ENCODE measurements at regions not wholly inside any gene's neighbourhood (a gene's known extent, or its start where the extent isn't known, plus 50 kb on each side); places are given as distances from the start of the nearest gene placed in this dataset.

DNA sequence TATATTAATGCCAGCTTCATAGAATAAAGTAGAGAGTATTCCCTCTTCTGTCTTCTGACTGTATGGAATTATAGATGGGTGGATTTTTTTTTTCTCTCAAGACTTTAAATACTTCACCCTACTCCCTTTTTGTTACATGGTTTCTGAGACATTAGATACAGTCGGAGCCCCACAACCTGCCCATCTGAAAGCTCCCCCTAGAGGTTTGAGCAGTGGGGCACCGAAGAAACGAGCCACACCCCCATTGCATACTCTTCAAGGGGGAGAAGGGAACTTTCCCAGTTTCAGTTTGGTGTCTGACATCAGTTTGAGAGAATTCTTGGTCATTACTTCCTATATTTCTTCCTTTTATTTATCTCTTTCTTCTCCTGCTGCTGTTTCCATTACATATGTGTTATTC is 437.6 kb upstream of the AGA start:
- Histone ChIP-seq H3K9ac (ENCODE audit: insufficient read length, low read depth) (no peak overlapping the region), H3K9me3 (ENCODE audit: insufficient read depth, low read length) (no peaks in the 10 kb centered on the region), H3K4me3 (ENCODE audit: insufficient read length, low read depth) (no peak overlapping the region), H3K4me1 (ENCODE audit: insufficient read depth, insufficient read length) (no peaks in the 10 kb centered on the region), H3K27me3 (ENCODE audit: insufficient read depth, insufficient read length) (no peaks in the 10 kb centered on the region), H3K36me3 (ENCODE audit: insufficient read depth, insufficient read length, low read length) (no peaks in the 10 kb centered on the region)
- DNase-seq (ENCODE audit: low read depth, low spot score), result peak; percentile 5
- TF ChIP-seq YY1 (IDR thresholded peaks at IDR 0.05; ENCODE audit: insufficient read depth, insufficient read length), result no peak
- no peak for TF ChIP-seq ZNF274 (IDR thresholded peaks at IDR 0.05; ENCODE audit: low read depth, low read length)
- TF ChIP-seq SUZ12 (IDR thresholded peaks at IDR 0.05; ENCODE audit: extremely low read depth, insufficient read depth, insufficient read length), result no peak

DNA sequence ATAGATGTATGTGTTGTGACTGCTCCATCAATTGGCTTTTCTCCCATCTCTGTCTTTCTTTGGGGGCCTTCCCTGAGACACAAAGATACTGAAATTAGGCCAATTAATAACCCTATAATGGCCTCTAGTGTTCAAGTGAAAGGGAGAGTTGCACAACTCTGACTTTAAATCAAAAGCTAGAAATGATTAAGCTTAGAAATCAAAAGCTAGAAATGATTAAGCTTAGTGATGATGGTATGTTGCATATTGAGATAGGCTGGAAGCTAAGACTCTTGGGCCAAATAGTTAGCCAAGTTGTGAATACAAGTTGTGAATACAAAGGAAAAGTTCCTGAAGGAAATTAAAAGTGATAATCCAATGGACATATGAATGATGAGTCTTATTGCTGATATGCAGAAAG is 452.9 kb upstream of the AGA start:
- no peak overlapping the region for H3K9ac ChIP-seq (ENCODE audit: insufficient read length, low read depth)

DNA sequence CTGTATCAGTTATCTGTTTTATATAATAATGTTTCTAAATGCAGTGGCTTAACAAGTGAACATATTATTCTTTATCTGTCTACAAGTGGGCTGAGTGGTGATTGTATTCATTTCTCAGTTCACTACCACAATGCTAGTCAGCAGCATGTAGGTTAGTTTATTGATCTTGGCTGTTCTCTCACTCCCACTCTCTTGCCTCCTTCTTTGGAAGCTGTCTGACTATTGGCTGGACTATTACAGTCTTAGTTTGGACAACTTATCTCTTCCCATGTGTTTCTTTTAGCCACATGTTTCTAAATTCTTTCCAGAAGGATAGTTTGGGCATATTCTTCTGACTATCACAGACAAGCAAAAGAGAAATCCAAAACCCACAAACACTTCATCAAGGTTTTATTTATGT is 459.5 kb upstream of the AGA start:
- DNase-seq (ENCODE audit: low read depth, low spot score), result no peak
- Histone ChIP-seq H3K9ac (ENCODE audit: insufficient read length, low read depth) (no peak overlapping the region), H3K4me1 (ENCODE audit: insufficient read depth, insufficient read length) (no peaks in the 10 kb centered on the region), H3K4me3 (ENCODE audit: insufficient read length, low read depth) (no peak overlapping the region), H3K9me3 (ENCODE audit: insufficient read depth, low read length) (no peaks in the 10 kb centered on the region), H3K36me3 (ENCODE audit: insufficient read depth, insufficient read length, low read length) (no peaks in the 10 kb centered on the region), H3K27me3 (ENCODE audit: insufficient read depth, insufficient read length) (no peaks in the 10 kb centered on the region)
- TF ChIP-seq ZNF274 (IDR thresholded peaks at IDR 0.05; ENCODE audit: low read depth, low read length), result no peak
- no peak for TF ChIP-seq YY1 (IDR thresholded peaks at IDR 0.05; ENCODE audit: insufficient read depth, insufficient read length)
- no peak for TF ChIP-seq SUZ12 (IDR thresholded peaks at IDR 0.05; ENCODE audit: extremely low read depth, insufficient read depth, insufficient read length)

More for the DNA sequence above, 452.9 kb upstream of the AGA start:
- TF ChIP-seq SUZ12 (IDR thresholded peaks at IDR 0.05; ENCODE audit: extremely low read depth, insufficient read depth, insufficient read length) (no peak), YY1 (IDR thresholded peaks at IDR 0.05; ENCODE audit: insufficient read depth, insufficient read length) (no peak), ZNF274 (IDR thresholded peaks at IDR 0.05; ENCODE audit: low read depth, low read length) (no peak)
- DNase-seq (ENCODE audit: low read depth, low spot score), result no peak
- no peaks in the 10 kb centered on the region for H3K9me3 ChIP-seq (ENCODE audit: insufficient read depth, low read length)
- H3K4me1 ChIP-seq (ENCODE audit: insufficient read depth, insufficient read length), result no peaks in the 10 kb centered on the region
- no peaks in the 10 kb centered on the region for H3K36me3 ChIP-seq (ENCODE audit: insufficient read depth, insufficient read length, low read length)
- H3K27me3 ChIP-seq (ENCODE audit: insufficient read depth, insufficient read length), result no peaks in the 10 kb centered on the region
- H3K4me3 ChIP-seq (ENCODE audit: insufficient read length, low read depth), result no peak overlapping the region

DNA sequence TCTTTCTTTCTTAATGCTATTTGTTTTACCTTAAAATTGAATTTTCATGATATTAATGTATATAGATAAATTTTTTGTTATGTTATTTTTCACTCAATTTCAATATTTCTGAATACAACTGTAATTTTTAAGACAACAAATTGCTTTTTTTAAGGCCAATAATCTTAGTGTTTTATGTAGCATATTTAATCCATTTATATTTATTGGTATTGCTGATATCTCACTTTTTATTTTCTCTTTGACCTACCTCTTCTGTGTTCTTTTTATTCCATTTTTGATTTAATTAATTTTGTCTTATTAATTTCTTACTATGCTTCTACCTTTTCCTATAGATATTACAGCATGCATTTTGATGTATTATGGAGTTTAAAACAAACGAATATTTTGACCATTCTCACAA is 460.1 kb upstream of the AGA start:
- no peak for DNase-seq (ENCODE audit: low read depth, low spot score)
- H3K9ac ChIP-seq (ENCODE audit: insufficient read length, low read depth), result no peak overlapping the region
- no peak overlapping the region for H3K4me3 ChIP-seq (ENCODE audit: insufficient read length, low read depth)
- no peaks in the 10 kb centered on the region for H3K36me3 ChIP-seq (ENCODE audit: insufficient read depth, insufficient read length, low read length)
- no peaks in the 10 kb centered on the region for H3K4me1 ChIP-seq (ENCODE audit: insufficient read depth, insufficient read length)
- TF ChIP-seq ZNF274 (IDR thresholded peaks at IDR 0.05; ENCODE audit: low read depth, low read length), result no peak
- no peak for TF ChIP-seq YY1 (IDR thresholded peaks at IDR 0.05; ENCODE audit: insufficient read depth, insufficient read length)
- no peak for TF ChIP-seq SUZ12 (IDR thresholded peaks at IDR 0.05; ENCODE audit: extremely low read depth, insufficient read depth, insufficient read length)
- no peaks in the 10 kb centered on the region for H3K9me3 ChIP-seq (ENCODE audit: insufficient read depth, low read length)
- no peaks in the 10 kb centered on the region for H3K27me3 ChIP-seq (ENCODE audit: insufficient read depth, insufficient read length)

DNA sequence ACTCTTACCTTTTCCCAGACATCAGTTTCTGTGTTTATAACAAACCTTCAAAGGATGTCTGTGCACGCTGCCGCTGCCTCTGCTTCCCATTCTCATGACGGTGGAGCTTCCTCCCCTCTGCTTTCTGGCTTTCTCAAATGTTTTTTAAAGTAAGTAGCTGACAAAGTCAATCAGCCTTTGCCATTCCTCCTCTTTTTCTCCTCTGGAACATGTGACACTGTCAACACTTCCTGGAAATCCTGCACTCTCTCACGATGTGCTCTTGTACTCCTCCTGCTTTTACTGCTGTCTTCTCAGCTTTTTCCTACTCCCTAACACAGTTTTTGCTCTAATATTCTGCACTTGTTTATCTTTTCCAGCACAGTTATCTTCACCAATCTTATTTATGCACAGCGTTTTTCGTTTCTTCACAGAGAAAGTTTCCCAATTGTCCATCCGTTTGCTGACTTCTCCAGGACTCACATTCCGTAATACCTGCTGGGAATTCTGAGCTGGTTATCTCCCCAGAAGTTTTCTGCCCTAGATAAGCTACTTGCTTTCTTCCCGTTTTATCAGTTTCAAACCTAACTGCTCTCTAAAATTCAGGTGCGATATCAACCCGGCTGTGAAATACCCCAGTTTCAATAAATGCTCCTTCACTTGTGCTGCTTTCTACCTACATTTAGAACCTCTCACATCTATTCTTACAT is 465.6 kb upstream of the AGA start:
- Histone ChIP-seq H3K27me3 (ENCODE audit: insufficient read depth, insufficient read length) (no peaks in the 10 kb centered on the region), H3K9ac (ENCODE audit: insufficient read length, low read depth) (no peak overlapping the region), H3K9me3 (ENCODE audit: insufficient read depth, low read length) (no peaks in the 10 kb centered on the region), H3K4me1 (ENCODE audit: insufficient read depth, insufficient read length) (no peaks in the 10 kb centered on the region), H3K36me3 (ENCODE audit: insufficient read depth, insufficient read length, low read length) (no peaks in the 10 kb centered on the region), H3K4me3 (ENCODE audit: insufficient read length, low read depth) (no peak overlapping the region)
- no peak for TF ChIP-seq SUZ12 (IDR thresholded peaks at IDR 0.05; ENCODE audit: extremely low read depth, insufficient read depth, insufficient read length)
- no peak for TF ChIP-seq ZNF274 (IDR thresholded peaks at IDR 0.05; ENCODE audit: low read depth, low read length)
- TF ChIP-seq YY1 (IDR thresholded peaks at IDR 0.05; ENCODE audit: insufficient read depth, insufficient read length), result no peak
- DNase-seq (ENCODE audit: low read depth, low spot score), result no peak

DNA sequence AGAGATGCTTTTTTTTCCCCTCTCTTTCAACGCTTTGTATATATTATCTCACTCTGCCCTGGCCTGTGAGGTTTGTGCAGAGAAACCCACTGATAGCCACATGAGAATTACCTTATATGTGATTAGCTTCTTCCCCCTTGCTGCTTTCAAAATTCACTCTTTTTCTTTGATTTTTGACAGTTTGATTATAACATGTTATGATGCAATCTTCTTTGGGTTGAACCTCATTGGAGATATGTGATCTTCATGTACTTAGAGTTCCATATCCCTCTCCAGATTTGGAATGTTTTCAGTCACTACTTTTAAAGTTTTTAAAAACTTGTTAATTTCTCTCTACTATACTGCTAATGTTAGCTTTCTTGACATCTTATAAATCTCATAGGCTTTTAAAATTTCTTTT is 479.5 kb upstream of the AGA start:
- no peak for DNase-seq (ENCODE audit: low read depth, low spot score)

DNA sequence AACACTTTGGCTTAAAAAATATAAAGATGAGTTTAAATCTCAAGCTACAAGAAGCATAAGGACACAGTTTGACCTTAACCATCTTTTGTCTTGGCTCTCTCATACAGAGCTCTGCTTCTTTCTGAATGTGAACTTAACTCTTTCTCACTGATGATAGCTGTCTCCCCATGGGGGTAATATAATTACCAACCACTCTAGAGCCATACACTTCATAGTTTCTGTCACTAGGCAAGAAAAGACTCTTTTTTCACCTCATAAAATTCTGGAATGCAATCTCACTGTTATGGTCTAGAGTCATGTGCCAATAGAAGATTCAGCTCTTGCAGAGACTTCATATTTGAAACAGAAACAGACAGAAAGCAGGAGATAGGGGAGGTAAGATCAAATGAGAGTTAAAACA is 481.7 kb upstream of the AGA start:
- Histone ChIP-seq H3K4me1 (ENCODE audit: insufficient read depth, insufficient read length) (no peaks in the 10 kb centered on the region), H3K36me3 (ENCODE audit: insufficient read depth, insufficient read length, low read length) (no peaks in the 10 kb centered on the region), H3K27me3 (ENCODE audit: insufficient read depth, insufficient read length) (no peaks in the 10 kb centered on the region), H3K4me3 (ENCODE audit: insufficient read length, low read depth) (no peak overlapping the region), H3K9ac (ENCODE audit: insufficient read length, low read depth) (no peak overlapping the region), H3K9me3 (ENCODE audit: insufficient read depth, low read length) (no peaks in the 10 kb centered on the region)
- TF ChIP-seq ZNF274 (IDR thresholded peaks at IDR 0.05; ENCODE audit: low read depth, low read length), result no peak
- TF ChIP-seq SUZ12 (IDR thresholded peaks at IDR 0.05; ENCODE audit: extremely low read depth, insufficient read depth, insufficient read length), result no peak
- no peak for TF ChIP-seq YY1 (IDR thresholded peaks at IDR 0.05; ENCODE audit: insufficient read depth, insufficient read length)
- DNase-seq (ENCODE audit: low read depth, low spot score), result no peak

More for the DNA sequence above, 479.5 kb upstream of the AGA start:
- no peak overlapping the region for H3K4me3 ChIP-seq (ENCODE audit: insufficient read length, low read depth)
- no peaks in the 10 kb centered on the region for H3K9me3 ChIP-seq (ENCODE audit: insufficient read depth, low read length)
- H3K36me3 ChIP-seq (ENCODE audit: insufficient read depth, insufficient read length, low read length), result no peaks in the 10 kb centered on the region
- no peaks in the 10 kb centered on the region for H3K4me1 ChIP-seq (ENCODE audit: insufficient read depth, insufficient read length)
- no peak overlapping the region for H3K9ac ChIP-seq (ENCODE audit: insufficient read length, low read depth)
- TF ChIP-seq YY1 (IDR thresholded peaks at IDR 0.05; ENCODE audit: insufficient read depth, insufficient read length) (no peak), ZNF274 (IDR thresholded peaks at IDR 0.05; ENCODE audit: low read depth, low read length) (no peak), SUZ12 (IDR thresholded peaks at IDR 0.05; ENCODE audit: extremely low read depth, insufficient read depth, insufficient read length) (no peak)
- no peaks in the 10 kb centered on the region for H3K27me3 ChIP-seq (ENCODE audit: insufficient read depth, insufficient read length)

Data from NT2/D1 (cell line).